Activated naive CD8-positive, alpha-beta T cell treated with anti-CD3 and anti-CD28 coated beads for 36 hours (primary cell): ENCODE measurements at regions not wholly inside any gene's neighbourhood (a gene's known extent, or its start where the extent isn't known, plus 50 kb on each side); places are given as distances from the start of the nearest gene placed in this dataset.

Experiments used
- DNase-seq: peaks from one replicate; pipeline ENCODE4 v3.0.0; 2021
- H3K27ac Mint-ChIP-seq: one replicate; pipeline ENCODE4 v1.8.0; 2022; ENCODE audit warnings: mild to moderate bottlenecking, moderate library complexity, mixed read lengths
- H3K27me3 Mint-ChIP-seq: one replicate; pipeline ENCODE4 v1.8.0; 2022; ENCODE audit warnings: mild to moderate bottlenecking, mixed read lengths
- H3K36me3 Mint-ChIP-seq: one replicate; pipeline ENCODE4 v1.8.0; 2021; ENCODE audit warnings: mild to moderate bottlenecking, mixed read lengths
- H3K4me1 Mint-ChIP-seq: one replicate; pipeline ENCODE4 v1.8.0; 2021; ENCODE audit warnings: mixed read lengths
- H3K4me3 Mint-ChIP-seq: one replicate; pipeline ENCODE4 v1.8.0; 2022; ENCODE audit warnings: mild to moderate bottlenecking, moderate library complexity, mixed read lengths
- H3K9me3 Mint-ChIP-seq: one replicate; pipeline ENCODE4 v1.8.0; 2022; ENCODE audit warnings: mixed read lengths

DNA sequence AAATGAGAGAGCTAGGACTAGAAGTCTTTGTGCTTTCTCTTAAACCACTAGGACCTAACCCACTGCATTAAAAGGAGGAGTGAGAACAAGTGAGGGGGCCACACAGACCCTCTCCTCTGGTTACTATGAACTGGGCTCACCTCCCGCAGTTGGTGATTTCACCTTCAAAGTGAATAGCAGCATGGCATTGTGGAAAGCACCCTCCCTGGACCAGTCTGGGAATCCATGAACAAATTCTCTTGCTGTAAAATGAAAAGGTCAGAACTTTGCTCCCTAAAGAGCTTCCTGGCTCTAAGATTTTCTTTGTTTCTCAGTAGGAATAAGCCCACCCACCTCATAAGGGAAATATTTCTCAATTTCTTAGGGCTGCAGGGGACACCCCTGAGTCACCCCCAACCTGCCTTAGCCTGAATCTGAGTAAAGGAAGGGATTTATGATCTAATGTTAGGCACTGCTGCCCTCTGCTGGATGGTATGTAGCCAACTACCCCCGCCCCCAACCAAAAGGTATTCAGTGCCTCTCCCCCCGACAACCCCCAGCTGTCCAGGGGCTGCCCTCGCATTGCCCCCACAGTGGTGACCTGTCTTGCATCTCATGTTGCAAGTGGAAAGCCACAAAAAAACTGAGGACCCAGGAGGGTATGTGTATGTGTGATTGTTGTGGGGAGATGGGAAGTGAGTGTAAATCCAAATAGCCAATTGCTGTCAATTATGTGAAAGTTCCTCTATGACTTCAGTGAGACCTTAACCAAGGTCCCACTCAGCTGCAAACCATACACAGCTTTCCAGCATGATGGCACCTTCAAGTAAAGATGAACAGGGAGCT, 230.9 kb upstream of the SLC14A2 start:
- no peaks in the 10 kb centered on the region for H3K36me3 Mint-ChIP-seq
- H3K4me3 Mint-ChIP-seq, result no peak overlapping the region
- peaks cover 6% of the 10 kb centered on the region for H3K4me1 Mint-ChIP-seq
- peaks cover 42% of the 10 kb centered on the region for H3K27me3 Mint-ChIP-seq
- no peaks in the 10 kb centered on the region for H3K9me3 Mint-ChIP-seq
- H3K27ac Mint-ChIP-seq, result no peak overlapping the region
- DNase-seq, result peak; percentile 25

DNA sequence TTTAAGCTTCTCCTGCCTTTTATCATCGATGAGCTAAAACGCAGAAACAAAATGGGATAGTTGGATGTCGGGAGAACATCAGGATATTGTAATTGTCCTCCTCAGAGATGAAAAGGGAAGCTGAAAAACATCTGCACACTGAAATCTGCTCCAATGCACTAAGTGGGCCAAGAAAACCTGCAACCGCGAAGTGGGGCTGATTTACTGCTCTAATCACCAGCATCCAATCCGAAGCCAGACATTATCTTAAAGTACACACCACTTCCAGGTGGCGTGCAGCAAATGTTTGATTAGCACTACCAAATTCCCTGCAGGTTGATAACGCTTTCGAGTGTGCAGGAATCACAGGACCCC, 230.3 kb upstream of the SLC14A2 start:
- Mint-ChIP-seq H3K27me3 (peaks cover 42% of the 10 kb centered on the region), H3K27ac (no peak overlapping the region), H3K4me1 (peaks cover 2% of the 10 kb centered on the region), H3K4me3 (no peak overlapping the region), H3K36me3 (no peaks in the 10 kb centered on the region), H3K9me3 (no peaks in the 10 kb centered on the region)
- DNase-seq, result no peak

DNA sequence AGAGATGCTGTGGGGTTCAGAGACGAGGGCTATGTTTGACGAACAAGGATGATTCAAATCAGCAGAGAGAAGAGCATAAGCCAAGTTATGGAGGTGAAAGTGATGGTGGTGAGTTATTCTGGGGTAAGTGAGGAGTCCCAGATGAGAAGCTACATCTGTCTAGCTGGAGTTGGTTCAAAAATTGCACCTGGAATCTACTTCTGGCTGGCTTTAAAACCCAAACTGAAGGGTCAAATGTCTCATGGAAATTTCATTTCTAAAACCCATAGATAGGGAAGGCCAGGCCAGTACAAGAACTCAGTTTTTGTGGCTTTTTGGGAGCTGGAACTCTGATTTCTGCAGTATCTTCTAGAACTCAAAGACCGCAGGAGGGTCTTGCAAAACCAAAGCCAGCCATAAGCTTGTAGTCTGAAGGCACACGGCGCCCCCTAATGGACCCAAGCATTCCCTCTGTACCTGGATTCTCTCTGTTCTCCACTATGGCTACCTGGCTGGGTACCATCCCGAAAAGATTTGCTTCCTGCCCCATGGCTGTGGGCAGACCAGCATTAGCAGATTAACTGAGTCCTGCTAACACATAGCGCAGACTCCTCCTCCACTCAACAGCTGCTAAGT, 229.1 kb upstream of the SLC14A2 start:
- Mint-ChIP-seq H3K4me1 (no peaks in the 10 kb centered on the region), H3K27ac (no peak overlapping the region), H3K36me3 (no peaks in the 10 kb centered on the region), H3K9me3 (no peaks in the 10 kb centered on the region), H3K27me3 (peaks cover 42% of the 10 kb centered on the region), H3K4me3 (no peak overlapping the region)
- DNase-seq, result no peak

DNA sequence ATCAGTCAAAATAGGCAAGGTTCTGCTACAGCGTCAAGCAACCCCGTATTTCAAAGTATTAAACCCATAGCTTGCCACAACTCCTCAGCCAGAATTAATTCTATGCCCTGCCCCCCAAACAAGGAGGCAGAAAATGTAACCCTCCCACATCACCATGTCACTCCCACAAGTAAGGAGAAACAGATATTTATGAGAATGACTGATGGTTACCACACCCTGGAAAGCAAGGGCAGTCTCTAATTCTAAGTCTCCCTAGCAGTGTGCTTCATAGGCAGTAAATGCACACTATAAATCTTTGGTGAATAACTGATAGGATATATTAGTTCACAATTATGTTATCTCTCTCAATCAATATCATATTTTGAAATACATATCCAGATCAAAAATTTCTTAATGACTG, 228.0 kb upstream of the SLC14A2 start:
- H3K27me3 Mint-ChIP-seq, result peaks cover 42% of the 10 kb centered on the region
- H3K4me1 Mint-ChIP-seq, result no peaks in the 10 kb centered on the region
- no peaks in the 10 kb centered on the region for H3K36me3 Mint-ChIP-seq
- no peak overlapping the region for H3K27ac Mint-ChIP-seq
- H3K9me3 Mint-ChIP-seq, result no peaks in the 10 kb centered on the region
- no peak overlapping the region for H3K4me3 Mint-ChIP-seq
- no peak for DNase-seq

DNA sequence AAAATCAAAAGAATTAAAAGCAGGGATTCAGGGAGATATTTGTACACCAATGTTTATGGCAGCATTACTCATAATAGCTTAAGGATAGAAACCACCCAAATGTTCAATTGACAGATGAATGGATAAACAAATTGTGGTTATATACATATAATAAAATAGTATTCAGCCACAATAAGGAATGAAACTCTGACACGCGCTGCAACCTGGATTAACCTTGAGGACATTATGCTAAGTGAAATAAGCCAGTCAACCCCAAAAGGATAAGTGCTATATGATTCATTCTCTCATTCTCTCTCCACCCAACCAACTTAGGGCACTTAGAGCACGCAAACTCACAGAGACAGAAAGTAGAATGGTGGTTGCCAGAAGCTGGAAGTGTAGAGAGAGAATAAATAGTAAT, 216.8 kb upstream of the SLC14A2 start:
- no peaks in the 10 kb centered on the region for H3K9me3 Mint-ChIP-seq
- no peak overlapping the region for H3K27ac Mint-ChIP-seq
- peaks cover 3% of the 10 kb centered on the region for H3K4me1 Mint-ChIP-seq
- H3K4me3 Mint-ChIP-seq, result no peak overlapping the region
- no peak for DNase-seq
- H3K36me3 Mint-ChIP-seq, result no peaks in the 10 kb centered on the region
- peaks cover 18% of the 10 kb centered on the region for H3K27me3 Mint-ChIP-seq

DNA sequence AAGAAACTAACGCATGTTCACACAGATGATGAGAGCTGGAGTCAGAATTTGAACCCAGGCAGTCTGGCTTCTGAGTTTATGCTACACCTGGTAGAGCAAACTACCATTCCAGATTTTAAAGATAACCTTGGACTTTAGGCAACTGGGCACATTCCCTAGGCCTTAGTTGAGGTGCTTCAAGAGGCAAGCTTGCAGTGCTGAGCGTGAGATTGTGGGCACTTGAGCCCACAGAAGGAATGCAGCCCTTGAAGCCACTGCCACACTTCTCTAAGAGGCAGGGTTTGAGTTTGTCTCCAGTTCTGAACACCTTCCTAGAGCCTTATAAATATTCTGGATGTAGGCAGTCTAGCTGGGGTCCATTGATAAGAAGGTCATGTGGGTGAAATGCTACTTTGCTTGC, 216.1 kb upstream of the SLC14A2 start:
- no peaks in the 10 kb centered on the region for H3K36me3 Mint-ChIP-seq
- no peak for DNase-seq
- no peak overlapping the region for H3K27ac Mint-ChIP-seq
- no peaks in the 10 kb centered on the region for H3K9me3 Mint-ChIP-seq
- peaks cover 13% of the 10 kb centered on the region for H3K27me3 Mint-ChIP-seq
- no peak overlapping the region for H3K4me3 Mint-ChIP-seq
- H3K4me1 Mint-ChIP-seq, result peaks cover 3% of the 10 kb centered on the region

- Mint-ChIP-seq H3K27ac (no peak overlapping the region), H3K27me3 (peaks cover 13% of the 10 kb centered on the region), H3K4me3 (no peak overlapping the region), H3K36me3 (no peaks in the 10 kb centered on the region), H3K4me1 (peaks cover 3% of the 10 kb centered on the region), H3K9me3 (no peaks in the 10 kb centered on the region)
- no peak for DNase-seq
Measured at GRCh38 chr18:45399643-45400042, 215.6 kb upstream of the SLC14A2 start.

- H3K27ac Mint-ChIP-seq, result no peak overlapping the region
Measured at GRCh38 chr18:45402485-45403056, 212.7 kb upstream of the SLC14A2 start.

DNA sequence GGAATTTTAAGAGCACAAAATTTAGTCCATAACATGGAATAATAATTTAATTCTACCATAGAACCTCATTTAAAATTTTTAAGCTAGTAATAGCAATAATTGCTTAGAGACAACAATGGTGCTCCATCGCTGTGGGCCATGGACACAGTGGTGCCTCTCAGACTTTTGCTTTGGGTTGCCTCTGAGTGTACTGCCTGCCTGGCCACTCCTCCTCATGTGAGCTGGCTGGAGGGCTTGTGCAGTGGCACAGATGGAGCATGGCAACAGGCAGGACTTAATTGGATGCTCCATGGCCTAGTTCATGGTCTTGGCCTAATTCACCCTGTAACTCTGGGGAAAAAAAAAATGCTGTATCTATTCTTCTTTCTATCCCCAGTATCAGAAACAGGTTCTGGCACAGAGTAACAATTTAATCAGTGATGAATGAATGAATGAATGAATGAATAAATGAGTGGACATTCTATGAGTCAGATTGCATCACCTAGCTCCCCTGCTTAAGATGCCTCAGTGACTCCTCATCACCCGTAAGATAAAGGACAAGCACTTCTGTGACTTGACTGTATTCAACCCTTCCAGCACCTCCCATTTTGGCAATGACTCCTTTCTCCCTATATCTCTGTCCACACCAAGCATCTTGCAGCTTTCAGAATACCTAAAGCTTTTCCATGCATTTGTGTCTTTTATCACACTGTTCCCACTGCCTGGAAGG, 211.8 kb upstream of the SLC14A2 start:
- H3K9me3 Mint-ChIP-seq, result no peaks in the 10 kb centered on the region
- peaks cover 6% of the 10 kb centered on the region for H3K27me3 Mint-ChIP-seq
- H3K36me3 Mint-ChIP-seq, result no peaks in the 10 kb centered on the region
- H3K4me3 Mint-ChIP-seq, result no peak overlapping the region
- H3K4me1 Mint-ChIP-seq, result peaks cover 3% of the 10 kb centered on the region
- H3K27ac Mint-ChIP-seq, result no peak overlapping the region
- DNase-seq, result no peak

More at GRCh38 chr18:45402485-45403056, 212.7 kb upstream of the SLC14A2 start:
- Mint-ChIP-seq H3K4me3 (no peak overlapping the region), H3K4me1 (peaks cover 3% of the 10 kb centered on the region), H3K9me3 (no peaks in the 10 kb centered on the region), H3K36me3 (no peaks in the 10 kb centered on the region), H3K27me3 (peaks cover 9% of the 10 kb centered on the region)
- DNase-seq, result no peak

DNA sequence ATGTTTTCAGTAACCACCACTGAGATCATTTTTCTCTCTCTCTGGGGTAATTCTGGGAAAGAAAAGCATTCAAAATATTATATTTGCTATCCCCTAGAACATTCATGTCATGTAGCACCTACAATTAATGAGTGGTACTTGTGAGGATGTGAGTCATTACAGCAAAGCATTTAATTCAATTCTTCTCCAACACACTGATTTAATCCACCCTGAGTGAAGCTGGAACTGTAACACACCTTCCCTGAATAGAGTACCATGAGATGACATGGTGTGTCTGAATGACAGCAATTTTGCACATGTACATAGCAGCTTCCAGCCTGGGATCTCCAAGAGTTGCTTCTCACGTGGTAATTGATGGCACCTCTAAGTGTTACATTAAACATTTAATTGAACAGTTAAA, 207.1 kb upstream of the SLC14A2 start:
- Mint-ChIP-seq H3K4me3 (no peak overlapping the region), H3K4me1 (no peaks in the 10 kb centered on the region), H3K27me3 (peaks cover 8% of the 10 kb centered on the region), H3K36me3 (no peaks in the 10 kb centered on the region), H3K27ac (no peak overlapping the region), H3K9me3 (no peaks in the 10 kb centered on the region)
- DNase-seq, result no peak

DNA sequence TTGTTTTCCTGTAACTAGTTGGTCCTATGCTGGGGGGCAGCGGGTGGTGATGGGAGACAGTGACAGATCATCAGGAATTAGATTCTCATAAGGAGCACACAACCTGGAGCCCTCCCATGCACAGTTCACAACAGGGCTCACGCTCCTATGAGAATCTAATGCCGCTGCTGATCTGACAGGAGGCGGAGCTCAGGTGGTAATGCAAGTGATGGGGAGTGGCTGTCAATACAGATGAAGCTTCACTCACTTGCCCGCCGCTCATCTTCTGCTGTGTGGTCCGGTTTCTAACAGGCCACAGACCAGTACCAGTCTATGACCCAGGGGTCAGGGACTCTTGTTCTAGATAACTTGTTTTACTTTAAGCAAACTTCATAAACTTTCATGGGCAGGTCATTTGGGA, 205.3 kb upstream of the SLC14A2 start:
- Mint-ChIP-seq H3K4me3 (no peak overlapping the region), H3K27me3 (peaks cover 16% of the 10 kb centered on the region), H3K4me1 (no peaks in the 10 kb centered on the region), H3K9me3 (no peaks in the 10 kb centered on the region), H3K36me3 (no peaks in the 10 kb centered on the region), H3K27ac (no peak overlapping the region)
- no peak for DNase-seq

DNA sequence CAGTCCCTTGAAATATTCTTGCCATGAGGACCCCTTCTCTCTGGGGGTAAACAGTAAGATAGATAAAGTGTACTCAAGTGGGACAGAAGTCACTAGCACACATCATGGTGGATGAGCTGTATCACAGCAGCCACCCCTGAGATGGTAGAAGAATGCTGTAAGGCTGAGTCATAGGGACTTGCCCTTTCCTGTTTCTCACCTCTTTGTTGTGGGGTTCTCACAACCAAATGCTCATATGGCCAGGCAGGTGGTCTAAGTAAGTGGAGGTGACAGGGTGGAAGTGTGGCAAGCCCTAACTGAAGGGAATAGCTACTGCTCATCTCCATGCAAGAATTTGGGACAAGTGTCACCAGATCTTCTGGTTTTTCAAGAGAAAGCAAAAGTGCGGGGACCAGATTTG, 202.7 kb upstream of the SLC14A2 start:
- H3K36me3 Mint-ChIP-seq, result no peaks in the 10 kb centered on the region
- H3K9me3 Mint-ChIP-seq, result no peaks in the 10 kb centered on the region
- H3K4me3 Mint-ChIP-seq, result no peak overlapping the region
- no peak overlapping the region for H3K27ac Mint-ChIP-seq
- H3K4me1 Mint-ChIP-seq, result no peaks in the 10 kb centered on the region
- peaks cover 16% of the 10 kb centered on the region for H3K27me3 Mint-ChIP-seq
- DNase-seq, result no peak

DNA sequence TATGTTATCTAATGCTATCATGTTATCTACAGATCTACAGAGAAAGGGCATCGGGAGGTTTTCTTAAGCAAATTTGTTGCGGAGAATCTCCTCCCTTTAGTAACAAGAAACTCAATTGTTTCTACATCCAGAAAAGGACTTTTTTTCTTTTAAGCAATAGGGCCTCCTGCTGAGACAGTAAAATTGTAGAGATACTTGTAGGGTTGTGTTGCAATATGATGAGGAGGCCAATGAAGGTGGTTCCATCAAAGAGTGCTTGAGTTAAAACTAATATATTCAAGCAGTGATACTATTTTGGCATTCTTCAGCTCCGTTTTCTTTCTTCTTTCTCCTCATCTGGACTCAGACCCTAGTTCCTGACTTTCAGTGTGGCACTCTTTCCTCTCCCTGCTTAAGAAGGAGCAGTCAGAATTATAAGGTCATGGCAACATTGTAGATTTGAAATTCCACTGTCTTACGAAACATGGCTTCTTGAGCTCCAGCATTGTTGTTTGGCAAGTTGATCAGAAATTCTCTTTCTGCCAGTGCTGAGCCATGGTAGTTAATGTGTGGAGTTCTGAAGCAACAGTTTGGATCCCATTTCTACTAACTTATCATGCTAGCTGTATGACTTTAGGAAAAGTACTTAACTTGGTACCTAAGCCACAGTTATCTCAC, 202.0 kb upstream of the SLC14A2 start:
- H3K4me3 Mint-ChIP-seq, result no peak overlapping the region
- H3K9me3 Mint-ChIP-seq, result no peaks in the 10 kb centered on the region
- peaks cover 16% of the 10 kb centered on the region for H3K27me3 Mint-ChIP-seq
- H3K27ac Mint-ChIP-seq, result no peak overlapping the region
- H3K4me1 Mint-ChIP-seq, result no peaks in the 10 kb centered on the region
- H3K36me3 Mint-ChIP-seq, result no peaks in the 10 kb centered on the region
- no peak for DNase-seq

GRCh38 chr18:45415614-45416013, 199.7 kb upstream of the SLC14A2 start:
- no peak overlapping the region for H3K4me3 Mint-ChIP-seq
- peaks cover 11% of the 10 kb centered on the region for H3K27me3 Mint-ChIP-seq
- H3K36me3 Mint-ChIP-seq, result no peaks in the 10 kb centered on the region
- H3K4me1 Mint-ChIP-seq, result no peaks in the 10 kb centered on the region
- H3K27ac Mint-ChIP-seq, result no peak overlapping the region
- no peak for DNase-seq
- H3K9me3 Mint-ChIP-seq, result no peaks in the 10 kb centered on the region

DNA sequence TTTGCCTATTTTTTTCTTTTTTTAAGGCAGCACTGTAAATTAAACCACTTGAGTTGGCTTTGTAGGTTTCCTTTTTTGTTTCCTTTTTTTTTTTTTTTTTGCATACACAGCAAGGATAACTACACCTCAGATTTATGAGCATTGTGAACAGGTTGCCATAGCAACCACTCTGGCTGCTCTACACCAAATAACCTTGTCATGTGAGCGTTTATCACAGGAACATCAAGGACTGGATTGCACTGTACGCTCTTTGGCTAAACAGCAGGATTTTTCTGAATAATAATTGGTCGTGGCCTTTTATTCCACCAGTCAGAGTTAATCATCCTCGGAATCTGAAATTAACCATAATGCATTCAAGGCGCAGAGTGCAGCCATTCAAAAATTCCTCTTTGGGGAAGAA, 199.1 kb upstream of the SLC14A2 start:
- no peak overlapping the region for H3K4me3 Mint-ChIP-seq
- no peaks in the 10 kb centered on the region for H3K36me3 Mint-ChIP-seq
- H3K9me3 Mint-ChIP-seq, result no peaks in the 10 kb centered on the region
- peaks cover 8% of the 10 kb centered on the region for H3K27me3 Mint-ChIP-seq
- no peak for DNase-seq
- no peaks in the 10 kb centered on the region for H3K4me1 Mint-ChIP-seq
- H3K27ac Mint-ChIP-seq, result no peak overlapping the region
